ENCODE measurements at regions not wholly inside any gene's neighbourhood (a gene's known extent, or its start where the extent isn't known, plus 50 kb on each side); places are given as distances from the start of the nearest gene placed in this dataset.

DNA sequence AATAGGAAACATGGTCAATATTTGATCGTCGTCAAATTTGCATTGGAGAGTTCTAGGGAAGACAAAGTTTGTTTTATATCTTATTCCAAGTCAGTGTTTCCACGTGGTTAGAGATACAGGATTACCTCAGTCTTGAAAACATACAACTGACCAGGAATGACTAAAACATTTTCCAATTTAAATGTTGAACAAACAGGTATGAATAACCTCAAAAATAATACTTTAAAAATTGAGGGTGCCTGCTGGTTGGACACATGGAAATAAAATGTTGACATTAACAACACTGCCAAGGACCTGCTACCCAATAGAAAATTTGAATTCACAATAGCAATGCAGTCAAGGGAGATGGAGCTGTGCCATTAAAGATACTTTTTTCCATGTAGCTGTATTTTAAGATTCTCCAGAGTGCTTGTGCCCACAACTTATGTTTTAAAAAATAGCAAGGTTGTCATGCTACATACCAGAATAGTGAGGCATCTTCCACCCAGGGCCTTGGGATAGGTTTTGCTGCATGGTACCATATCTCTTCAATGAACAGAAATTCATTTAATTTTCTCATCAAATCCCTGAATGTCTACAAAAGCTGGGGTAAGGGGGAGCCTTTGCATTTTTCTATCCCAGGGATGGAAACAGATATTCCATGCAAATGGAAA, 260.8 kb downstream of the EFNB2 start:
- DNase-seq (ENCODE audit: extremely low read depth, insufficient read length), result no peak
- H3K36me3 ChIP-seq (ENCODE audit: control insufficient read depth, insufficient read depth, low read length), result no peaks in the 10 kb centered on the region
- H3K27me3 ChIP-seq (replicated peaks; ENCODE audit: control insufficient read depth, insufficient read depth, low read length), result no peaks in the 10 kb centered on the region
- no peak overlapping the region for H3K4me3 ChIP-seq (replicated peaks; ENCODE audit: low read depth, low read length)
- no peak for TF ChIP-seq CTCF (IDR thresholded peaks at IDR 0.05; ENCODE audit: insufficient read depth, low read length, poor library complexity, severe bottlenecking)

DNA sequence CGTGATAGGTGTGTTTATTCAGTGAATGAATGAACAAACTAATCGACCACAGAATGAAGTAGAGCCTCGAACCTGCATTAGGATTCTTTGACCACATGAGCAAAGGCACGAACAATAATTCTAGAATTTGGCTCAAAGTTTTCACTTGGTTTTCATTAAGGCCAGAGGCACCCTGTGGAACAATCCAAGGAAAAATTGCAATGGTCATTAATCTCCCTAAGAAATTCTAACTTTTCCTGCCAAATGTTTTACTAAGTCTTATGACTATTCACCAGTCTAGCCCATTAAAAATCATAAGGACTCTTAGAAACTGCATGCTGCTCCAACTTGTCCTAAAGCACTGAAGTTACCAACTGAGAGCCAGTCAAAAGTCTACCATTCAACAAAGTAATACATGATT, 271.7 kb downstream of the EFNB2 start:
- no peaks in the 10 kb centered on the region for H3K36me3 ChIP-seq (ENCODE audit: control insufficient read depth, insufficient read depth, low read length)
- no peak for TF ChIP-seq CTCF (IDR thresholded peaks at IDR 0.05; ENCODE audit: insufficient read depth, low read length, poor library complexity, severe bottlenecking)
- no peak for DNase-seq (ENCODE audit: extremely low read depth, insufficient read length)
- no peak overlapping the region for H3K4me3 ChIP-seq (replicated peaks; ENCODE audit: low read depth, low read length)
- no peaks in the 10 kb centered on the region for H3K27me3 ChIP-seq (replicated peaks; ENCODE audit: control insufficient read depth, insufficient read depth, low read length)

- Histone ChIP-seq H3K36me3 (ENCODE audit: control insufficient read depth, insufficient read depth, low read length) (no peaks in the 10 kb centered on the region), H3K4me3 (replicated peaks; ENCODE audit: low read depth, low read length) (no peak overlapping the region), H3K27me3 (replicated peaks; ENCODE audit: control insufficient read depth, insufficient read depth, low read length) (no peaks in the 10 kb centered on the region)
- no peak for TF ChIP-seq CTCF (IDR thresholded peaks at IDR 0.05; ENCODE audit: insufficient read depth, low read length, poor library complexity, severe bottlenecking)
- no peak for DNase-seq (ENCODE audit: extremely low read depth, insufficient read length)
These were observed 272.6 kb downstream of the EFNB2 start for GRCh38 chr13:106262886-106263285.

DNA sequence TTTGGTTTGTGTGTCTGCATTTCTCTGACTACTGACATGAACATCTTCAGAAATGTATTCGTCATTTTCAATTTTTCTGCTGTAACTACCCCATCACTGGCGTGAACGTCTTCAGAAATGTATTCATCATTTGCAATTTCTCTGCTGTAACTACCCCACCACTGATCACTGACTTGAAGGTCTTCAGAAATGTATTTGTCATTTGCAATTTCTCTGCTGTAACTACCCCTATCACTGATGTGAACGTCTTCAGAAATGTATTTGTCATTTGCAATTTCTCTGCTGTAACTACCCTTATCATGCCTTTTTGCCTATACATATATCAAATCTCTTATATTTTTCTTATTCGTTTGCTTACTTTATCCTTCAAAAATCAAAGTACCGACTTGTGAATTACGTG, 274.0 kb downstream of the EFNB2 start:
- H3K4me3 ChIP-seq (replicated peaks; ENCODE audit: low read depth, low read length), result no peak overlapping the region
- H3K36me3 ChIP-seq (ENCODE audit: control insufficient read depth, insufficient read depth, low read length), result no peaks in the 10 kb centered on the region
- no peak for DNase-seq (ENCODE audit: extremely low read depth, insufficient read length)
- H3K27me3 ChIP-seq (replicated peaks; ENCODE audit: control insufficient read depth, insufficient read depth, low read length), result no peaks in the 10 kb centered on the region
- TF ChIP-seq CTCF (IDR thresholded peaks at IDR 0.05; ENCODE audit: insufficient read depth, low read length, poor library complexity, severe bottlenecking), result no peak

GRCh38 chr13:106260352-106260751, 275.1 kb downstream of the EFNB2 start:
- TF ChIP-seq CTCF (IDR thresholded peaks at IDR 0.05; ENCODE audit: insufficient read depth, low read length, poor library complexity, severe bottlenecking), result no peak
- Histone ChIP-seq H3K4me3 (replicated peaks; ENCODE audit: low read depth, low read length) (no peak overlapping the region), H3K27me3 (replicated peaks; ENCODE audit: control insufficient read depth, insufficient read depth, low read length) (no peaks in the 10 kb centered on the region), H3K36me3 (ENCODE audit: control insufficient read depth, insufficient read depth, low read length) (no peaks in the 10 kb centered on the region)
- no peak for DNase-seq (ENCODE audit: extremely low read depth, insufficient read length)

DNA sequence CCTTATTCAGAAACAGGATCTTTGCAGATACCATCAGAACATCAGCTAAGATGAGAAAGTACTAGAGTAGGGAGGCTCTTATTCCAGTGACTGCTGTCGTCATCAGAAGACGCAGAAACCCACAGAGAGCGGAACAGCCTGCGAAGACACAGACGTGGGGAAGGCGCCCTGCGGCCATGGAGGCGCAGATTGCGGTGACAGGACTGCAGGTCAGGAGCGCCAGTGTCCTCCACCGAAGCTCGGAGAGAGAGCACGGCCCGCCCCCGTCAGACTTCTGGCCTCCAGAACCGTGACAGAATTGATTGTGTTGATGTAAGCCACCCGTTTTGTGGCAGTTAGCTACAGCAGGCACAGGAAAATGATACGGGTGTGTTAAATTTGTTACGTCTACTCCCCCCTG, 275.5 kb downstream of the EFNB2 start:
- TF ChIP-seq CTCF (IDR thresholded peaks at IDR 0.05; ENCODE audit: insufficient read depth, low read length, poor library complexity, severe bottlenecking), result no peak
- Histone ChIP-seq H3K36me3 (ENCODE audit: control insufficient read depth, insufficient read depth, low read length) (no peaks in the 10 kb centered on the region), H3K4me3 (replicated peaks; ENCODE audit: low read depth, low read length) (no peak overlapping the region), H3K27me3 (replicated peaks; ENCODE audit: control insufficient read depth, insufficient read depth, low read length) (no peaks in the 10 kb centered on the region)
- no peak for DNase-seq (ENCODE audit: extremely low read depth, insufficient read length)
